HEK293T (cell line): ENCODE measurements at regions not wholly inside any gene's neighbourhood (a gene's known extent, or its start where the extent isn't known, plus 50 kb on each side); places are given as distances from the start of the nearest gene placed in this dataset.

ENCODE experiments used
- FOXA1 ChIP-seq: fragments of 450-650 bp; IDR thresholded peaks from 2 replicates; pipeline ENCODE4 v1.6.1; 2016; ENCODE audit warnings: mild to moderate bottlenecking
- FOXM1 ChIP-seq: fragments of 450-650 bp; IDR thresholded peaks from 2 replicates; pipeline ENCODE4 v1.6.1; 2017; ENCODE audit warnings: mild to moderate bottlenecking, borderline replicate concordance
- SP1 ChIP-seq: fragments of 450-650 bp; IDR thresholded peaks from 2 replicates; pipeline ENCODE4 v1.6.1; 2017

DNA sequence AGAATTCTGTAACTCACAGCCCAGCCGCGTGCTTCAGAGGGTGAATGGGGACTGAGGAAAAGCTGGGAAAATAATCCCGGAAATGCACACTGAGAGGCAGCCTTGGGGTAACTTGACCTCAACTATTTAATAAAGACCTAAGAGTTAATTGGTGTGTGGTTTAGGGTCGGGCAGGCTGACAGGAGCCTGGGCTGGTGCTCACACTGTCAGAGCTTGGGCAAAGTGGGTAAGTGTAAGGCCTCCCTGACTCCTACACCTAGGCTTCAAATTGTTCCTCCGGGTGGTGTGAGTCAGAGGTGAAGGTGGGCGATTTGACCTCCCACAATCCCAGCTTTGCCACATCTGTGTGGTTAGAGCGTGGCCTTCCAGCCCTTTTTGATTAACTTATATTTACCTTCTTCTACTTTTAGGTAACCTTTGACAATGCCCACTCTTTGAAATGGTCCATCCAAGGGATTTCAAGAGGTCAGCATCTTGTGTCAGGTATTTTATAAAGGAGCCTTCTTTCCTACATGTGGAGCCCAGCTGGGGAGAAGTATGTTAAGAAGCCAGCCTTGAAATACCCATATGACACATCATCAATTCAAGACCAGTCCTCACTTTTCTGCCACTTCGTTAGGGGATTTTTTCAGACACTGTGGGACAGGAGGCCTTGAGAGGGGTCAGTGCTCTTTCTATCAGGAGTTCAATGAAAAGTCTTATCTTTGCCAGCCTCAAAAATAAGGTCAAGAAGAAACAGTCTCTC is 114.2 kb downstream of the NUFIP1 start:
- no peak for TF ChIP-seq SP1
- TF ChIP-seq FOXA1, result no peak
- TF ChIP-seq FOXM1, result no peak
